ENCODE measurements at regions not wholly inside any gene's neighbourhood (a gene's known extent, or its start where the extent isn't known, plus 50 kb on each side); places are given as distances from the start of the nearest gene placed in this dataset.

DNA sequence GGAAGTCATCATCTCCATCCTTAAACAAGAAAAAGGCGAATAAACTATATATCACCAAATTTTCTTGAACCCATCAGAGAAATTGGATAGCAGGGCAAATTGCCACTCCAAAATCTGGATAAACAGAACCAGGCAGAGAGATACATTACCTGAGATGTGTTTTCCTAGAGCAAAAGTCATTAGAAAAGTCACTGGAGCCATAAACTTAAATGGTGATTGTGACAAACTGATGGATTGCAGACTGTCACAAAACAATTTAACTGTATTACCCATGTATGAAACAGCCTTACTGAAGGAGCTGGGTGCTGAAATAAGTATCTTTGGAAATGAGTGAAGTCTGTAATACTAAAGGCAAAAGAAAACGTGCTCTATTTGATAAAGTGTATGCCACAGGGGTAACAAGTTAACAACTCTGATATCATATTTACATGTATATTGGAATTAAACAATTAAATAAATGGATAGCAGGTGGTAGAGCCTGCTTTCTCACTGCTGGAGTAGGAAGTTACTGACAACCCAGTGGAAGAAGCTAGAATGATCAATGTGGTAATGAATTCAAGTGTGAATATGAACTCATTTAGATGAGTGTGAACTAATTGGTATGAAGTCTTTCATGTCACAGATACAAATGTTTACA is 186.9 kb downstream of the LMBRD1 start (continued):
- TF ChIP-seq NELFE (IDR thresholded peaks at IDR 0.05; ENCODE audit: insufficient read depth, insufficient read length) (no peak), YBX1 (IDR thresholded peaks at IDR 0.05) (no peak), ZFP36 (IDR thresholded peaks at IDR 0.05; ENCODE audit: low read depth, low read length, partially characterized antibody) (no peak), SP2 (IDR thresholded peaks at IDR 0.05; ENCODE audit: extremely low read depth, low read depth, low read length, poor library complexity, severe bottlenecking) (no peak), MYBL2 (IDR thresholded peaks at IDR 0.05; ENCODE audit: low read depth) (no peak), MYBL2 (CRISPR knock-in tag; IDR thresholded peaks at IDR 0.05; ENCODE audit: borderline replicate concordance) (no peak), SNIP1 (IDR thresholded peaks at IDR 0.05; ENCODE audit: low read depth) (no peak), POLR2H (tag; IDR thresholded peaks at IDR 0.05; ENCODE audit: low read depth) (peak; percentile 68), ZNF76 (CRISPR knock-in tag; IDR thresholded peaks at IDR 0.05; ENCODE audit: borderline replicate concordance) (no peak), SAFB2 (IDR thresholded peaks at IDR 0.05; ENCODE audit: borderline replicate concordance, low read depth, low read length, severe bottlenecking) (no peak)

DNA sequence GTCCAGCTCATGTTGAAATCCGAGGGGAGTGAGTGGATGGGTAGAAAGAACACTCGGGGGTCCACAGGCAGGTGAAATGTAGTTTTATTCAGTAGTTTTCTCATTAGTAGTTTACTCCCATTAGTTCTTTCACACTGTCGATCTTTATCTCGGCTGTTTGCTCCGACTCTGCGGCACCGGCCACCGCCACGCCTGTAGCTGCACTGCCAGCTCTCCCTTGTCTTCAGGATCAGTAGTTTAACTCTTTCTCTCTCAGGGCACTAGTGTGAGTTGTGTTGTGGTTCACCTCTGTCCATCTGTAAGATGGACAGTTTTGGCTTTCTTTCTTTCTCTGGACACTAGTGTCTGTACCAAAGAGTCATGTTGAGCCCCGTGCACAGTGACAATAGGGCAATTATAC is 195.7 kb downstream of the LMBRD1 start:
- Histone ChIP-seq H3K4me2 (ENCODE audit: insufficient read depth, low read length) (no peak overlapping the region), H4K20me1 (replicated peaks; ENCODE audit: control insufficient read depth, insufficient read depth, low read length) (no peaks in the 10 kb centered on the region), H3K4me1 (replicated peaks in 1 of 2; ENCODE audit: control insufficient read depth in 2 of 2, insufficient read depth in 2 of 2, low read length in 2 of 2) (no peaks in the 10 kb centered on the region), H3K9me1 (ENCODE audit: control insufficient read depth, insufficient read depth, low read length) (no peaks in the 10 kb centered on the region), H3K27ac (ENCODE audit: extremely low read depth, low read depth, low read length) (no peak overlapping the region), H3K27me3 (ENCODE audit: control insufficient read depth in 2 of 2, insufficient read depth in 2 of 2, low read length in 2 of 2) (peaks cover 2 to 6% of the 10 kb centered on the region in 2 experiments; a peak in 1 of 5 replicates), H3K79me2 (ENCODE audit: control insufficient read depth, insufficient read depth, low read length) (no peaks in the 10 kb centered on the region), H2AFZ (ENCODE audit: low read depth, low read length) (no peak overlapping the region), H3K4me3 (no peak overlapping the region), H3K9ac (ENCODE audit: insufficient read depth in 1 of 2, low read depth in 2 of 2, low read length in 2 of 2) (no peak overlapping the region), H3K36me3 (ENCODE audit: control insufficient read depth, insufficient read depth, low read length) (no peaks in the 10 kb centered on the region), H3K9me3 (replicated peaks; ENCODE audit: control insufficient read depth, insufficient read depth, low read depth, low read length) (no peaks in the 10 kb centered on the region)
- no peak for FAIRE-seq
- ChIA-PET CTCF (ENCODE audit: low intra/inter-chr PET ratio) (no interaction called here), POLR2A (no interaction called here)
- intact Hi-C loops (cut with micrococcal nuclease) (no loop called here), in situ Hi-C loops (cut with MboI) (no loop called here)
- under 1% methylated on average over 10 of the region's 10 CpGs for WGBS (ENCODE audit: insufficient coverage, low coverage, missing lambda C conversion rate)
- no TSS peak for BruUV-seq (replicated peaks)
- TF ChIP-seq HNRNPK (IDR thresholded peaks at IDR 0.05; ENCODE audit: low read depth, low read length, poor library complexity, severe bottlenecking) (no peak), NUFIP1 (IDR thresholded peaks at IDR 0.05; ENCODE audit: partially characterized antibody) (no peak), FOXP1 (CRISPR knock-in tag; IDR thresholded peaks at IDR 0.05) (no peak), FOXJ2 (tag; IDR thresholded peaks at IDR 0.05) (no peak), HIVEP1 (CRISPR knock-in tag; IDR thresholded peaks at IDR 0.05) (no peak), ADNP (tag; IDR thresholded peaks at IDR 0.05) (no peak)
- TF ChIP-seq, protein P1, sequence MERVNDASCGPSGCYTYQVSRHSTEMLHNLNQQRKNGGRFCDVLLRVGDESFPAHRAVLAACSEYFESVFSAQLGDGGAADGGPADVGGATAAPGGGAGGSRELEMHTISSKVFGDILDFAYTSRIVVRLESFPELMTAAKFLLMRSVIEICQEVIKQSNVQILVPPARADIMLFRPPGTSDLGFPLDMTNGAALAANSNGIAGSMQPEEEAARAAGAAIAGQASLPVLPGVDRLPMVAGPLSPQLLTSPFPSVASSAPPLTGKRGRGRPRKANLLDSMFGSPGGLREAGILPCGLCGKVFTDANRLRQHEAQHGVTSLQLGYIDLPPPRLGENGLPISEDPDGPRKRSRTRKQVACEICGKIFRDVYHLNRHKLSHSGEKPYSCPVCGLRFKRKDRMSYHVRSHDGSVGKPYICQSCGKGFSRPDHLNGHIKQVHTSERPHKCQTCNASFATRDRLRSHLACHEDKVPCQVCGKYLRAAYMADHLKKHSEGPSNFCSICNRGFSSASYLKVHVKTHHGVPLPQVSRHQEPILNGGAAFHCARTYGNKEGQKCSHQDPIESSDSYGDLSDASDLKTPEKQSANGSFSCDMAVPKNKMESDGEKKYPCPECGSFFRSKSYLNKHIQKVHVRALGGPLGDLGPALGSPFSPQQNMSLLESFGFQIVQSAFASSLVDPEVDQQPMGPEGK (CRISPR knock-in tag; IDR thresholded peaks at IDR 0.05; ENCODE audit: borderline replicate concordance), result no peak
- no peak for ATAC-seq
- DNase-seq (ENCODE audit: extremely low read depth in 1 of 4, low spot score in 3 of 4), result no peak
